ENCODE measurements at regions not wholly inside any gene's neighbourhood (a gene's known extent, or its start where the extent isn't known, plus 50 kb on each side); places are given as distances from the start of the nearest gene placed in this dataset.
"Not testable (repeated sequence)": the region's sequence is repeated elsewhere in the genome, so short reads cannot be mapped to it uniquely, and the experiment has no call there.

GRCh38 chr12:105423237-105423636 lies 92.7 kb downstream of the C12orf75 start:
- no peak for DNase-seq (ENCODE audit: low spot score)

GRCh38 chr12:105423921-105424320 lies 93.4 kb downstream of the C12orf75 start:
- no peak for DNase-seq (ENCODE audit: low spot score)

GRCh38 chr12:105425254-105426174 lies 95.0 kb downstream of the C12orf75 start:
- no peak for DNase-seq (ENCODE audit: low spot score)

GRCh38 chr12:105426766-105427165 lies 96.3 kb downstream of the C12orf75 start:
- no peak for DNase-seq (ENCODE audit: low spot score)

GRCh38 chr12:105427883-105428282 lies 97.4 kb downstream of the C12orf75 start:
- no peak for DNase-seq (ENCODE audit: low spot score)

GRCh38 chr12:105428793-105429395 lies 98.4 kb downstream of the C12orf75 start:
- DNase-seq (ENCODE audit: low spot score), result no peak

- DNase-seq (ENCODE audit: low spot score), result no peak
These were observed 99.0 kb downstream of the C12orf75 start for GRCh38 chr12:105429511-105429910.

GRCh38 chr12:105431537-105432100 lies 101.1 kb downstream of the C12orf75 start:
- no peak for DNase-seq (ENCODE audit: low spot score)

- no peak for DNase-seq (ENCODE audit: low spot score)
These were observed 103.3 kb downstream of the C12orf75 start for GRCh38 chr12:105433804-105434203.

- DNase-seq (ENCODE audit: low spot score), result no peak
These were observed 106.1 kb downstream of the C12orf75 start for GRCh38 chr12:105436636-105437035.

GRCh38 chr12:105440037-105440664 lies 109.7 kb downstream of the C12orf75 start:
- no peak for DNase-seq (ENCODE audit: low spot score)

GRCh38 chr12:105443802-105444652 lies 113.5 kb downstream of the C12orf75 start:
- no peak for DNase-seq (ENCODE audit: low spot score)

- DNase-seq (ENCODE audit: low spot score), result no peak
These were observed 114.2 kb downstream of the C12orf75 start for GRCh38 chr12:105444653-105445102.

- DNase-seq (ENCODE audit: low spot score), result no peak
These were observed 114.8 kb downstream of the C12orf75 start for GRCh38 chr12:105445249-105445648.

GRCh38 chr12:105445649-105446048 lies 115.2 kb downstream of the C12orf75 start:
- no peak for DNase-seq (ENCODE audit: low spot score)

GRCh38 chr12:105446460-105446859 lies 116.0 kb downstream of the C12orf75 start:
- not testable (repeated sequence) for DNase-seq (ENCODE audit: low spot score)

- DNase-seq (ENCODE audit: low spot score), result no peak
These were observed 118.9 kb downstream of the C12orf75 start for GRCh38 chr12:105449431-105449830.

- no peak for DNase-seq (ENCODE audit: low spot score)
These were observed 120.7 kb downstream of the C12orf75 start for GRCh38 chr12:105451211-105451610.

- DNase-seq (ENCODE audit: low spot score), result no peak
These were observed 121.3 kb downstream of the C12orf75 start for GRCh38 chr12:105451798-105452197.

GRCh38 chr12:105453316-105453715 lies 122.8 kb downstream of the C12orf75 start:
- DNase-seq (ENCODE audit: low spot score), result no peak

GRCh38 chr12:105454688-105455087 lies 124.2 kb downstream of the C12orf75 start:
- DNase-seq (ENCODE audit: low spot score), result no peak

All from left forelimb (tissue), 1 donor.